NCI-H82 (cell line): ENCODE measurements at regions not wholly inside any gene's neighbourhood (a gene's known extent, or its start where the extent isn't known, plus 50 kb on each side); places are given as distances from the start of the nearest gene placed in this dataset.
A peak's percentile ranks its signal among the peaks of the same experiment; 100 is the strongest.
"Not testable (repeated sequence)": the region's sequence is repeated elsewhere in the genome, so short reads cannot be mapped to it uniquely, and the experiment has no call there.

Experiments used
- DNase-seq: peaks from one replicate; lab custom pipeline; 2025; lab: John Stamatoyannopoulos, UW

- DNase-seq = no peak
Observed at GRCh38 chr11:29483831-29484230, 533.0 kb downstream of the KCNA4 start.

- no peak for DNase-seq
Observed at GRCh38 chr11:29482510-29482909, 534.3 kb downstream of the KCNA4 start.

- DNase-seq = no peak
Observed at GRCh38 chr11:29481738-29482137, 535.1 kb downstream of the KCNA4 start.

- no peak for DNase-seq
Observed at GRCh38 chr11:29480981-29481380, 535.8 kb downstream of the KCNA4 start.

GRCh38 chr11:29458252-29458651 lies 558.6 kb downstream of the KCNA4 start:
- no peak for DNase-seq

GRCh38 chr11:29452146-29452545 lies 564.7 kb downstream of the KCNA4 start:
- peak; percentile 42 for DNase-seq

GRCh38 chr11:29449281-29450074 lies 567.4 kb downstream of the KCNA4 start:
- DNase-seq = no peak

GRCh38 chr11:29448246-29448877 lies 568.5 kb downstream of the KCNA4 start:
- DNase-seq = peak; percentile 55

- DNase-seq = no peak
Observed at GRCh38 chr11:29447821-29448220, 569.0 kb downstream of the KCNA4 start.

GRCh38 chr11:29446132-29446531 lies 570.7 kb downstream of the KCNA4 start:
- no peak for DNase-seq

- not testable (repeated sequence) for DNase-seq
Observed at GRCh38 chr11:29445191-29445590, 571.6 kb downstream of the KCNA4 start.

- no peak for DNase-seq
Observed at GRCh38 chr11:29438815-29439214, 578.0 kb downstream of the KCNA4 start.

- DNase-seq = no peak
Observed at GRCh38 chr11:29435421-29435820, 581.4 kb downstream of the KCNA4 start.

GRCh38 chr11:29432719-29433325 lies 584.0 kb downstream of the KCNA4 start:
- peak; percentile 66 for DNase-seq

- DNase-seq = no peak
Observed at GRCh38 chr11:29405305-29405704, 611.5 kb downstream of the KCNA4 start.

- DNase-seq = no peak
Observed at GRCh38 chr11:29395555-29396072, 621.2 kb downstream of the KCNA4 start.

GRCh38 chr11:29389793-29390192 lies 627.0 kb downstream of the KCNA4 start:
- DNase-seq = peak; percentile 18

- DNase-seq = no peak
Observed at GRCh38 chr11:29373725-29374124, 643.1 kb downstream of the KCNA4 start.

- DNase-seq = no peak
Observed at GRCh38 chr11:29368126-29368525, 648.7 kb downstream of the KCNA4 start.

GRCh38 chr11:29364006-29364405 lies 652.8 kb downstream of the KCNA4 start:
- peak; percentile 54 for DNase-seq

- DNase-seq = no peak
Observed at GRCh38 chr11:29361369-29361768, 655.5 kb downstream of the KCNA4 start.

GRCh38 chr11:29353833-29354232 lies 663.0 kb downstream of the KCNA4 start:
- DNase-seq = no peak

- DNase-seq = peak; percentile 3
Observed at GRCh38 chr11:29352273-29352795, 664.5 kb downstream of the KCNA4 start.
